Lower leg skin (tissue), 3 donors: ENCODE measurements at regions not wholly inside any gene's neighbourhood (a gene's known extent, or its start where the extent isn't known, plus 50 kb on each side); places are given as distances from the start of the nearest gene placed in this dataset.

Source experiments
- CTCF ChIP-seq, 3 donors: fragments of 450-650 bp; IDR thresholded peaks; one replicate each; pipeline ENCODE4 v1.5.1; 2016; ENCODE audit warnings: antibody characterized with exemption in 3 of 3, mild to moderate bottlenecking in 3 of 3, moderate library complexity in 2 of 3
- POLR2A ChIP-seq, 2 donors: fragments of 450-650 bp; IDR thresholded peaks; one replicate each; pipeline ENCODE4 v1.6.1; 2016 to 2017; ENCODE audit warnings: antibody characterized with exemption in 2 of 2, mild to moderate bottlenecking in 1 of 2, moderate library complexity in 1 of 2

GRCh38 chr7:101702362-101702850 lies 73.3 kb upstream of the MYL10 start:
- no peak for TF ChIP-seq POLR2A (IDR thresholded peaks at IDR 0.05)
- no peak for TF ChIP-seq CTCF (IDR thresholded peaks at IDR 0.05)
